ENCODE measurements at regions not wholly inside any gene's neighbourhood (a gene's known extent, or its start where the extent isn't known, plus 50 kb on each side); places are given as distances from the start of the nearest gene placed in this dataset.
"Not testable (repeated sequence)": the region's sequence is repeated elsewhere in the genome, so short reads cannot be mapped to it uniquely, and the experiment has no call there.

GRCh38 chr7:32765649-32766251 is 125.8 kb downstream of the KBTBD2 start:
- H3K36me3 ChIP-seq (replicated peaks); H3K27ac ChIP-seq; H3K4me3 ChIP-seq (ENCODE audit: low read depth, low read length); H3K27me3 ChIP-seq (replicated peaks); in situ Hi-C loops (cut with HindIII; ENCODE audit: low pct_ligation_motif_present, low sequenced_read_pairs); DNase-seq: not testable (repeated sequence)
- peak; percentile 16 for TF ChIP-seq CTCF (IDR thresholded peaks at IDR 0.05; ENCODE audit: low read depth, low read length, missing control alignments)

- H3K4me3 ChIP-seq (ENCODE audit: low read depth, low read length): no peak overlapping the region
- no peaks in the 10 kb centered on the region for H3K36me3 ChIP-seq (replicated peaks)
- in situ Hi-C loops (cut with HindIII; ENCODE audit: low pct_ligation_motif_present, low sequenced_read_pairs): no loop called here
- H3K27ac ChIP-seq: no peak overlapping the region
- DNase-seq: no peak
- TF ChIP-seq CTCF (IDR thresholded peaks at IDR 0.05; ENCODE audit: low read depth, low read length, missing control alignments): no peak
- no peaks in the 10 kb centered on the region for H3K27me3 ChIP-seq (replicated peaks)
Observed at GRCh38 chr7:32765185-32765584, 126.4 kb downstream of the KBTBD2 start.

GRCh38 chr7:32762925-32763293 is 128.7 kb downstream of the KBTBD2 start:
- TF ChIP-seq CTCF (IDR thresholded peaks at IDR 0.05; ENCODE audit: low read depth, low read length, missing control alignments): no peak
- peak overlapping the region; percentile 29 for H3K4me3 ChIP-seq (ENCODE audit: low read depth, low read length)
- H3K27ac ChIP-seq: no peak overlapping the region
- no peaks in the 10 kb centered on the region for H3K36me3 ChIP-seq (replicated peaks)
- no peaks in the 10 kb centered on the region for H3K27me3 ChIP-seq (replicated peaks)
- no peak for DNase-seq
- in situ Hi-C loops (cut with HindIII; ENCODE audit: low pct_ligation_motif_present, low sequenced_read_pairs): no loop called here

GRCh38 chr7:32762206-32762924 is 129.2 kb downstream of the KBTBD2 start:
- H3K27me3 ChIP-seq (replicated peaks); DNase-seq; H3K36me3 ChIP-seq (replicated peaks); H3K27ac ChIP-seq; in situ Hi-C loops (cut with HindIII; ENCODE audit: low pct_ligation_motif_present, low sequenced_read_pairs): not testable (repeated sequence)
- H3K4me3 ChIP-seq (ENCODE audit: low read depth, low read length): peak overlapping the region; percentile 45

GRCh38 chr7:32761451-32762205 is 129.9 kb downstream of the KBTBD2 start:
- no peak for DNase-seq
- H3K27me3 ChIP-seq (replicated peaks): no peaks in the 10 kb centered on the region
- H3K4me3 ChIP-seq (ENCODE audit: low read depth, low read length): peak overlapping the region; percentile 45
- peak; percentile 38 for TF ChIP-seq CTCF (IDR thresholded peaks at IDR 0.05; ENCODE audit: low read depth, low read length, missing control alignments)
- no peak overlapping the region for H3K27ac ChIP-seq
- in situ Hi-C loops (cut with HindIII; ENCODE audit: low pct_ligation_motif_present, low sequenced_read_pairs): no loop called here
- H3K36me3 ChIP-seq (replicated peaks): no peaks in the 10 kb centered on the region

GRCh38 chr7:32760755-32761154 is 130.8 kb downstream of the KBTBD2 start:
- H3K27ac ChIP-seq; H3K27me3 ChIP-seq (replicated peaks); H3K36me3 ChIP-seq (replicated peaks); DNase-seq; H3K4me3 ChIP-seq (ENCODE audit: low read depth, low read length); in situ Hi-C loops (cut with HindIII; ENCODE audit: low pct_ligation_motif_present, low sequenced_read_pairs): not testable (repeated sequence)

GRCh38 chr7:32759859-32760258 is 131.7 kb downstream of the KBTBD2 start:
- H3K4me3 ChIP-seq (ENCODE audit: low read depth, low read length); H3K27ac ChIP-seq; in situ Hi-C loops (cut with HindIII; ENCODE audit: low pct_ligation_motif_present, low sequenced_read_pairs); H3K36me3 ChIP-seq (replicated peaks); DNase-seq; H3K27me3 ChIP-seq (replicated peaks): not testable (repeated sequence)

- in situ Hi-C loops (cut with HindIII; ENCODE audit: low pct_ligation_motif_present, low sequenced_read_pairs); DNase-seq; H3K36me3 ChIP-seq (replicated peaks); H3K27ac ChIP-seq; H3K4me3 ChIP-seq (ENCODE audit: low read depth, low read length); H3K27me3 ChIP-seq (replicated peaks): not testable (repeated sequence)
Observed at GRCh38 chr7:32753872-32754271, 137.7 kb downstream of the KBTBD2 start.

GRCh38 chr7:32748337-32748736 is 143.2 kb downstream of the KBTBD2 start:
- H3K36me3 ChIP-seq (replicated peaks); in situ Hi-C loops (cut with HindIII; ENCODE audit: low pct_ligation_motif_present, low sequenced_read_pairs); H3K27ac ChIP-seq; DNase-seq; H3K27me3 ChIP-seq (replicated peaks); H3K4me3 ChIP-seq (ENCODE audit: low read depth, low read length): not testable (repeated sequence)

Measured in brain microvascular endothelial cell (primary cell).